NCI-H446 treated with DMSO at 0.1 percent for 48 hours (cell line): ENCODE measurements at regions not wholly inside any gene's neighbourhood (a gene's known extent, or its start where the extent isn't known, plus 50 kb on each side); places are given as distances from the start of the nearest gene placed in this dataset.

Experiments used
- DNase-seq: peaks from one replicate; lab custom pipeline; 2025; lab: John Stamatoyannopoulos, UW

- DNase-seq, result no peak
These were observed 754.5 kb downstream of the C6orf118 start for GRCh38 chr6:164554700-164555476.

DNA sequence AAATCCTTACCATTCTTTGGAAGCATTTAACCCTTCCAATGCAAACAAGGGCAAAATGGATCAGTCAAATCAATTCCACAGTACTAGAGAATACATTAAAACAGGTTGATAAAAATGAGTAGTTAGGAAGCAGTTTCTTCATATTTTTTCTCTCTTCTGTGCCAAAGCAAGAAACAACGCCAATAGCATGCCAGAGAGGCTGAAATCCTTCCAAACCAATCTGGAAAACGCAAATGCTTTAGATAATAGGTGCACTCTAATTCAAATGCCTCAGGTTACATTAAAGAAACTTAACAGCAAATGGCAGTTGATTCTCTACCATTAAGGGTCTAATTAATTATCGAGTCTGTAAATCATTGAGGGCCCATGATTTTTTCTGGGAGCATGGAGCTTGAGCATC is 755.2 kb downstream of the C6orf118 start:
- DNase-seq, result no peak

DNA sequence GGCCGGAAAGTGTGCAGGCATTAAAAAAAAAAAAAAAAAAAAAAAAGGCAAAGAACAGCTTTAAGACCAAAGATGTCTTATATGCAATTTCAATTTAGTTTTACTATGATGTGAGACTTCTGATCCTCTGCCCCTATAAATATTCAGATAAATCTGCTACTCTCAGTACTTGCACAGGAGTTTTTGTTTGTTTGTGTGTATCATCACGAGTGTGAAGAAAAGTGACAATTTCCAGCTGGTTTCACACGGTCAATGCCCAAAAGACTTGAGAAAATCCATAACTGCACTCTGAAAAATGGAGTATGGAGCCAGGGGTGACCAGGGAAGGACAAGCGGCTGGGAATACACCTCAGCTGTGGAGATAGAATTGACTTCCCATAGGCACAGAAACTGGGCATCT is 757.7 kb downstream of the C6orf118 start:
- no peak for DNase-seq

GRCh38 chr6:164547076-164547475 is 762.3 kb downstream of the C6orf118 start:
- DNase-seq, result no peak

GRCh38 chr6:164546263-164546662 is 763.1 kb downstream of the C6orf118 start:
- DNase-seq, result no peak

DNA sequence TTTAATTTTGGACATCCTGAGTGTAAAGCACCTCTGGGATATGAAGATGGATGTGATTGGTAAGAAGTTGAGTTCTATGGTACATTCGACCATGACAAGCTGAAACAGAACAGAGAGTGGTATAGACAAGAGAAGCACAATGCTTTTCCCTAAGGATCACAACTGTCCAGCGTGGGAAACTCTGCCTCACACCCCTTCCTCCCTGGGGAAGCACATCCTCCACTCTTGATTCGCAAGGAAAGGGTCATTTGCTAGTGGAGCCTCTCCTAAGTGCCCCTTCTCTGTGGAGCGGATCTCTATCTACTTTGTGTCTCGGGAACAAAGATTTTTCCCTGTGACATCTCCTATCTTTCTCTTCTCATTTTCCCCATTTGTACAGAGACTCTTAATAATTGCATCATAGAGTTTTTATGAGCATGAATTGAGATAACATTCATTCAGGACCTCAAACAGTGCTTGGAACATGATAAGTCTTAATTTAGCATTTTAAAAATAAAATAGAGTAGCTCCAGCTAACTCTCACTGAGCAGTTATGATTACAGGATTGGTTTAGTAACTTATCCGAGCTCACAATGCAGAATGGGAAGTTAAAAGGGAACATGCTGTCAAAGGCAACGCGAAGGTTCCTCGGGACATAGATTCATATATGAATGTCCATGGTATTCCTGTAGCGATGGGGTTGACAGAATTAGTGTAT is 775.2 kb downstream of the C6orf118 start:
- DNase-seq, result no peak

DNA sequence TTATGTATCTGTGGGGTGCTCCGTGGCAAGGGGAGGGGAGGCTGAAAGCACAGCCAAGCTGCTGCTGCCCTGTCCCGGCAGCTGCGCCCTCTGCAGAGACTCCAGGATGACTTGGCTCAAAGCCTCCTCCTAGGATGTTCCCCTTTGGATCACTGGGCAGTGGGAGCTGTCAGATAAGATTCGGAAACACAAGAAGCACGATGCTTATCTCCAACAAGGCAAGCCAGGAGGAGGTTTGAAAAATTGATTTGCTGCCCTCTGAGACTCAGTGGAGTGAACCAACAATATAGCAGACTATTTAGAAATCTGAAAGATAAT is 776.4 kb downstream of the C6orf118 start:
- DNase-seq, result no peak

GRCh38 chr6:164532198-164533044 is 777.0 kb downstream of the C6orf118 start:
- DNase-seq, result no peak

DNA sequence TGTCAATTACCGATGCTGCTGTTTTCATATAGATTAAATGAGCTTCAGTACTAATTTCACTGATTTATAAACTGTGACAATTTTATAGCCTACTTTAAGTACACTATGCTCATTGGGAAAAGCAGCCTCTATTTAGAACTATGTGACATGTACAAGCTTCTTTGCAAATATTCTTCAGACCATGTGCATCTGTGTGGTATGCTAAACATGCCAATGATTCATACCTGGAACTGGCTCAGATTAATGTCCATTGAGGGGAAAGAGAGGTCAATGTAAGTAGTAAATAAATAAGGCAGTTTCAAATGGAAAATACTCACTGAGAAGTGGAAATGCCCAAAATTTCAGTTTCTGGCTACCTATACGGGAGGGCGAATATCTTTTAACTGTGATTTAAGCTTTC is 777.7 kb downstream of the C6orf118 start:
- no peak for DNase-seq

DNA sequence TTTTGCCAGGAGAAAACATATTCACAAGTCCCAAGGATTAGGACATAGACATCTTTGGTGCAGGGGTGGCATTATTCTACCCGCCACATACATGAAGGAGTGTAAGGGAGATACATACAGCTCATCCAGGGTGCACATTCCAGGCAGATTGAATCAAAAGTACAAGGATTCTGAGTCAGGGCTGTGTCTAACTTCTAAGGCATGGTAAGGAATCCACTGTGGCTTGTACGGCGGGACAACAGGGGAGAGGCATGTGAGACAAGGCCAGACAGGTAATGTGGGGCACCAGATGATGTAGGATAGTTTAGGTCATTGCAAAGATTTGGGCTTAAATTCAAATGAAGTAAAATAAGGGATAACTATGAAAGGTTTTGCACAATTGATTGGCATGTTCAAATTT is 780.9 kb downstream of the C6orf118 start:
- DNase-seq, result no peak

DNA sequence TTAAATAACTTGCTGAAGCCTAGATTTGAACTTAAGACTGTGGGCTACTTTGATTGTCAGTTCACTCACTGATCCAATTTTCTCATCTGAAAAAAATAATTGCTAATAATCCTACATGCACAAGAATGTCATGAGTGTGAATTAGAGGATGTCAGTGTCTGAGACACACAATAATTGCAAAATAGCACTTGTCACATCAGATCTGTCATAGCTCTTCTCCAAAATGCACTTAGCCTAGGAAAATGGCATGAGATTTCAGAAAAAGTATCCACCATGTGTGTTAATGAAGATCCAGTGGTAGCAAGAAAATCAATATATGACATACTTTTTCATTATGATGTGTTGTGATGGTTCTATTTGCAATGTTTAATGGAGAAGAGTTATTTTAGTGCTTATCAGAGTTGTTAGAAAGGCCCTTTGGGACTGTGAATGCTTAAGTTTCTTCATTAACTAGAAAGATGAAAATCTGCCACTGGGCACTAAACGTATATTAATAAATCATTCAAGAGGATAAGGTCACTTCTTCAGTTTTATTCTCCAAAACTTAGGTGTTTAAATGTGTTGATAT is 786.2 kb downstream of the C6orf118 start:
- DNase-seq, result no peak

GRCh38 chr6:164520916-164521315 is 788.5 kb downstream of the C6orf118 start:
- no peak for DNase-seq

DNA sequence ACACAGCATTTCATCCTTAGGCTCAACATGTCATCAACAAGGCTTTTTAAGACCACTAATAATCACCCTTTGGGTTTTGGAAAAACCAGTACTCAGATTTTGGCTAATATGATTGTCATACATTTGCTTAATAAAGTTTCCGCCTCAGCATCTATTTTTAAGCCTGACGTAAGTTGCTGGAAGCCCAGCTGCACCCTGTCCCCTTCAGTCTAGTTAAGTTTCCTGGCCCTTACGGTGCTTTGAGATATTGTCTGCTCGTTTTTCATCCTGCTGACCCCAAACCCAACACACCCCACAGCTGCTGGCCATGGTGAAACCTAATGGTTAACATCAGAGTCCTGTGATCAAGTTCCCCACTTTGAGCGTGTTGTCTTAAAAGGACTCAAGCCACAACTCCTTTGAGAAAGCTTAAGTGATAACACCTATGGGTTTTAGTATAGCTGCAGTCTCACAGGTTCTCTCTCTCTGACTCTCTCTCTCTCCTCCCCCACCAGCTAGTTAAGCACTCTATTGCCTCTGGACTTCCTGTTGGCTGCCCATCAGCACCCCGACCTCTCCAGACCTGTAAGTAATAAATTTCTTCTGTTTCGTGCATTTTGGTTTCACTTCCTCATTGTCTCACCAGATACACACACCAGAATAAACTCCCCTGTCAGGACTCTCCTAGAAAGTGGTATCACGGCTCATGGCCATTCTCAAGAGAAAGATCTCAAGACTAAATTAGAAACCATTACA is 802.0 kb downstream of the C6orf118 start:
- no peak for DNase-seq

GRCh38 chr6:164505425-164505824 is 804.0 kb downstream of the C6orf118 start:
- DNase-seq, result no peak

DNA sequence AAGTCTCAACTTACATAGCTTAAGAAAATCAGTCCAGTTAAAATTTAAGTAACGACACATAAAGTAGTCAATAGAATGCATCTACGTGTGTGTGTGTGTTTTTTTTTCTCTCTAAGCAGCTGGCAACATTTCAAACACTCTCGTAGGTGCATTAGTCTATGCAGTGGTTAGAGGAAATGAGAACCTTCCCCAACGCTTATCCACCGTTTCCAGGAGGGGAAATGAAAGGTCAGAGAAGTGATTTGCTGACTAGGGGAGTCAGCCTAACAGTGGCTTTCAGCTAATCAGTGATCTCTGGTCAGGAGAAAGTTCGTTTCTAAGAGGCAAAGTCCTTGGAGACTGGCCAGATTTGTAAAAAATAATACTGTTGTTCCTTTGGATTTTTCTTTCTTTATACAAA is 806.6 kb downstream of the C6orf118 start:
- no peak for DNase-seq

- no peak for DNase-seq
These were observed 813.4 kb downstream of the C6orf118 start for GRCh38 chr6:164495882-164496495.

GRCh38 chr6:164478426-164478825 is 831.0 kb downstream of the C6orf118 start:
- DNase-seq, result no peak

GRCh38 chr6:164477790-164478189 is 831.6 kb downstream of the C6orf118 start:
- no peak for DNase-seq

DNA sequence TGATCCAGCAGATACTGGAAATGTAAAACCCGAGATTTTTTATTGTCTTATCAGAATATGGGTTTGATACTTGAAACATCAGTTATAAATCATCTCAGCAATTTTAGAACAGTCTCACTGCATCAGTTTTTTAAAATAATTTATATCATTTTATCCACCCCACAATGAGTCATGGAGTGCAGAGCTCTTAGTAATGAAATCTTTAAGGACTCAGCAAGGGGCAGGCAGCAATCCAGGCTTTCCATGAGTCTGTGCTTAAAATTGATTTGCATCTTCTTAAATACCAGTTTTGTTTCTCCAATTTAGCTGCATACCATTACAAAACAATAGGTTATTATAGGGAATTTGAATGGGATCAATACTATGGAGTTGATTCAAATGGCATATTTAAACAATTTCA is 832.3 kb downstream of the C6orf118 start:
- DNase-seq, result no peak

GRCh38 chr6:164469276-164469949 is 840.0 kb downstream of the C6orf118 start:
- no peak for DNase-seq

- no peak for DNase-seq
These were observed 853.6 kb downstream of the C6orf118 start for GRCh38 chr6:164455835-164456234.
